Calu3 (cell line): ENCODE measurements at regions not wholly inside any gene's neighbourhood (a gene's known extent, or its start where the extent isn't known, plus 50 kb on each side); places are given as distances from the start of the nearest gene placed in this dataset.

Experiments used
- BruUV-seq: library from RNA; stranded (reverse); fragments of 400-500 nt; replicated peaks from 2 replicates; lab custom pipeline; 2021; lab: Mats Ljungman, UMichigan
- CTCF ChIA-PET: fragments of 300-600 bp; sonication (Branson Sonifier 250); formaldehyde crosslinking; loops from one replicate; lab custom pipeline; 2022; ENCODE audit warnings: antibody characterized with exemption; lab: Charles Lee
- DNase-seq: peaks from one replicate; pipeline ENCODE4 v3.0.0; 2022
- H3K27ac Mint-ChIP-seq: one replicate; pipeline ENCODE4 v1.8.0; 2022; ENCODE audit warnings: mixed read lengths; ENCODE audit not compliant: unreplicated experiment
- H3K27me3 Mint-ChIP-seq: one replicate; pipeline ENCODE4 v1.8.0; 2022; ENCODE audit warnings: mixed read lengths; ENCODE audit not compliant: unreplicated experiment
- H3K36me3 Mint-ChIP-seq: one replicate; pipeline ENCODE4 v1.8.0; 2022; ENCODE audit warnings: mild to moderate bottlenecking, moderate library complexity, mixed read lengths; ENCODE audit not compliant: insufficient read depth, unreplicated experiment
- H3K4me1 Mint-ChIP-seq: one replicate; pipeline ENCODE4 v1.8.0; 2022; ENCODE audit warnings: mild to moderate bottlenecking, low read depth, mixed read lengths; ENCODE audit not compliant: unreplicated experiment
- H3K4me3 Mint-ChIP-seq: one replicate; pipeline ENCODE4 v1.8.0; 2022; ENCODE audit warnings: mild to moderate bottlenecking, low read depth, moderate library complexity, mixed read lengths; ENCODE audit not compliant: unreplicated experiment
- H3K9me3 Mint-ChIP-seq: one replicate; pipeline ENCODE4 v1.8.0; 2022; ENCODE audit warnings: low read depth, mixed read lengths; ENCODE audit not compliant: unreplicated experiment
- intact Hi-C: fragments of 100-400 bp; cut with micrococcal nuclease; formaldehyde crosslinking; loops from one replicate; pipeline ENCODE4 v1.10.0; 2022; ENCODE audit not compliant: unreplicated experiment
- TF ChIP-seq, protein P1 (sequence below): fragments of 200-600 bp; IDR thresholded peaks from one replicate; pipeline ENCODE4 v1.8.0; 2022; ENCODE audit warnings: antibody characterized with exemption; ENCODE audit not compliant: unreplicated experiment

- H3K4me1 Mint-ChIP-seq: no peaks in the 10 kb centered on the region
- intact Hi-C loops: no loop called here
- BruUV-seq: no TSS peak
- no peak overlapping the region for H3K4me3 Mint-ChIP-seq
- peaks cover 2% of the 10 kb centered on the region for H3K9me3 Mint-ChIP-seq
- no peak overlapping the region for H3K27ac Mint-ChIP-seq
- no peaks in the 10 kb centered on the region for H3K27me3 Mint-ChIP-seq
- no peak for DNase-seq
- TF ChIP-seq, protein P1, sequence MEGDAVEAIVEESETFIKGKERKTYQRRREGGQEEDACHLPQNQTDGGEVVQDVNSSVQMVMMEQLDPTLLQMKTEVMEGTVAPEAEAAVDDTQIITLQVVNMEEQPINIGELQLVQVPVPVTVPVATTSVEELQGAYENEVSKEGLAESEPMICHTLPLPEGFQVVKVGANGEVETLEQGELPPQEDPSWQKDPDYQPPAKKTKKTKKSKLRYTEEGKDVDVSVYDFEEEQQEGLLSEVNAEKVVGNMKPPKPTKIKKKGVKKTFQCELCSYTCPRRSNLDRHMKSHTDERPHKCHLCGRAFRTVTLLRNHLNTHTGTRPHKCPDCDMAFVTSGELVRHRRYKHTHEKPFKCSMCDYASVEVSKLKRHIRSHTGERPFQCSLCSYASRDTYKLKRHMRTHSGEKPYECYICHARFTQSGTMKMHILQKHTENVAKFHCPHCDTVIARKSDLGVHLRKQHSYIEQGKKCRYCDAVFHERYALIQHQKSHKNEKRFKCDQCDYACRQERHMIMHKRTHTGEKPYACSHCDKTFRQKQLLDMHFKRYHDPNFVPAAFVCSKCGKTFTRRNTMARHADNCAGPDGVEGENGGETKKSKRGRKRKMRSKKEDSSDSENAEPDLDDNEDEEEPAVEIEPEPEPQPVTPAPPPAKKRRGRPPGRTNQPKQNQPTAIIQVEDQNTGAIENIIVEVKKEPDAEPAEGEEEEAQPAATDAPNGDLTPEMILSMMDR: no peak
- CTCF ChIA-PET: no interaction called here
- H3K36me3 Mint-ChIP-seq: no peaks in the 10 kb centered on the region
Observed at GRCh38 chr14:62528296-62528695, 517.0 kb downstream of the KCNH5 start.

- no TSS peak for BruUV-seq
Observed at GRCh38 chr14:62532181-62532580, 513.1 kb downstream of the KCNH5 start.

GRCh38 chr14:62546862-62547474 lies 498.3 kb downstream of the KCNH5 start:
- no peak overlapping the region for H3K27ac Mint-ChIP-seq
- BruUV-seq: no TSS peak
- H3K36me3 Mint-ChIP-seq: no peaks in the 10 kb centered on the region
- TF ChIP-seq, protein P1: no peak
- no peak overlapping the region for H3K4me3 Mint-ChIP-seq
- no peaks in the 10 kb centered on the region for H3K27me3 Mint-ChIP-seq
- H3K9me3 Mint-ChIP-seq: peaks cover 17% of the 10 kb centered on the region
- H3K4me1 Mint-ChIP-seq: no peaks in the 10 kb centered on the region
- no peak for DNase-seq
- CTCF ChIA-PET: no interaction called here
- intact Hi-C loops: no loop called here

More at GRCh38 chr14:62532181-62532580, 513.1 kb downstream of the KCNH5 start:
- CTCF ChIA-PET: no interaction called here
- no peak for DNase-seq
- no peaks in the 10 kb centered on the region for H3K4me1 Mint-ChIP-seq
- intact Hi-C loops: no loop called here
- no peaks in the 10 kb centered on the region for H3K36me3 Mint-ChIP-seq
- H3K4me3 Mint-ChIP-seq: no peak overlapping the region
- H3K27ac Mint-ChIP-seq: no peak overlapping the region
- TF ChIP-seq, protein P1: no peak
- H3K27me3 Mint-ChIP-seq: no peaks in the 10 kb centered on the region
- H3K9me3 Mint-ChIP-seq: no peaks in the 10 kb centered on the region

DNA sequence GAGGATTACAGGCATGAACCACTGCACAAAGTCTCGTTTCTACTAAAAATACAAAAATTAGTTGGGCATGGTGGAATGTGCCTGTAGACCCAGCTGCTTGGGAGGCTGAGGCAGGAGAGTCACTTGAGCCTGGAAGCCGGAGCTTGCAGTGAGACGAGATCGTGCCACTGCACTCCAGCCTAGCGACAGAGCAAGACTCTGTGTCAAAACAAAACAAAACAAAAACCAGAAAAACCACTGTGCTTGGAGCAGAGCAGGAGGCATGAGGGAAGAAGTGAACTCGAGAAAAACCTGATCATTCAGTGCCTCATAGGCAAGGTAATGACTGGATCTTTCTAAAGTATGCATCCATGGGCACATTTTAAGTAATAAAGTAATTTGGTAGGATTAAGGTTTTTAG lies 487.8 kb downstream of the KCNH5 start:
- no peaks in the 10 kb centered on the region for H3K4me1 Mint-ChIP-seq
- intact Hi-C loops: no loop called here
- H3K4me3 Mint-ChIP-seq: no peak overlapping the region
- CTCF ChIA-PET: no interaction called here
- TF ChIP-seq, protein P1: no peak
- no peak overlapping the region for H3K27ac Mint-ChIP-seq
- no peaks in the 10 kb centered on the region for H3K36me3 Mint-ChIP-seq
- no peaks in the 10 kb centered on the region for H3K9me3 Mint-ChIP-seq
- no peak for DNase-seq
- no peaks in the 10 kb centered on the region for H3K27me3 Mint-ChIP-seq
- no TSS peak for BruUV-seq
